Loucy (cell line): ENCODE measurements at regions not wholly inside any gene's neighbourhood (a gene's known extent, or its start where the extent isn't known, plus 50 kb on each side); places are given as distances from the start of the nearest gene placed in this dataset.

ENCODE experiments used
- H2AFZ ChIP-seq: fragments of 200-600 bp; sonication (generic); 2 replicates; pipeline ENCODE4 v1.6.0; 2016; ENCODE audit warnings: antibody characterized with exemption, mild to moderate bottlenecking, low read length, moderate library complexity
- H3F3A ChIP-seq: fragments of 200-600 bp; 2 replicates; pipeline ENCODE4 v1.6.0; 2016; ENCODE audit warnings: antibody characterized with exemption, low read depth, mild to moderate bottlenecking
- H3K27me3 ChIP-seq: fragments of 200-600 bp; sonication (generic); 2 replicates; pipeline ENCODE4 v1.6.1; 2014; ENCODE audit warnings: low read length, mild to moderate bottlenecking; ENCODE audit not compliant: insufficient read depth, poor library complexity, severe bottlenecking
- H3K36me3 ChIP-seq: fragments of 200-600 bp; sonication (generic); 2 replicates; pipeline ENCODE4 v1.6.1; 2016; ENCODE audit warnings: low read length; ENCODE audit not compliant: insufficient read depth
- H3K4me1 ChIP-seq: fragments of 200-600 bp; sonication (generic); 2 replicates; pipeline ENCODE4 v1.5.1; 2014; ENCODE audit warnings: low read length, mild to moderate bottlenecking; ENCODE audit not compliant: insufficient read depth, poor library complexity, severe bottlenecking
- H3K4me2 ChIP-seq: fragments of 200-600 bp; sonication (generic); 2 replicates; pipeline ENCODE4 v1.6.0; 2014; ENCODE audit warnings: antibody characterized with exemption, low read length, low read depth, mild to moderate bottlenecking; ENCODE audit not compliant: poor library complexity, severe bottlenecking
- H3K4me3 ChIP-seq: fragments of 200-600 bp; sonication (generic); 2 replicates; pipeline ENCODE4 v1.5.1; 2014; ENCODE audit warnings: low read length, mild to moderate bottlenecking, mixed read lengths; ENCODE audit not compliant: poor library complexity, severe bottlenecking
- H3K79me2 ChIP-seq: fragments of 200-600 bp; sonication (generic); 2 replicates; pipeline ENCODE4 v1.6.1; 2014; ENCODE audit warnings: low read length; ENCODE audit not compliant: insufficient read depth
- H3K9ac ChIP-seq: fragments of 200-600 bp; sonication (generic); 2 replicates; pipeline ENCODE4 v1.6.0; 2014; ENCODE audit warnings: mild to moderate bottlenecking, low read depth, low read length, moderate library complexity; ENCODE audit not compliant: poor library complexity, severe bottlenecking
- H3K9me2 ChIP-seq: fragments of 200-600 bp; sonication (generic); replicated peaks from 2 replicates; pipeline ENCODE4 v1.6.1; 2016; ENCODE audit warnings: low read depth, low read length, mixed read lengths
- H3K9me3 ChIP-seq: fragments of 200-600 bp; sonication (generic); 2 replicates; pipeline ENCODE4 v1.6.1; 2014; ENCODE audit warnings: mild to moderate bottlenecking, antibody characterized with exemption, low read length, low read depth; ENCODE audit not compliant: insufficient read depth
- H4K20me1 ChIP-seq: fragments of 200-600 bp; sonication (generic); 2 replicates; pipeline ENCODE4 v1.6.0; 2014; ENCODE audit warnings: antibody characterized with exemption, low read length, mild to moderate bottlenecking; ENCODE audit not compliant: insufficient read depth, poor library complexity, severe bottlenecking
- EZH2phosphoT487 ChIP-seq: fragments of 200-600 bp; IDR thresholded peaks from 2 replicates; pipeline ENCODE4 v1.6.1; 2018; ENCODE audit warnings: antibody characterized with exemption, mild to moderate bottlenecking, moderate library complexity, borderline replicate concordance
- TF ChIP-seq, protein P1 (sequence below): fragments of 200-600 bp; sonication (generic); conservative IDR thresholded peaks from 2 replicates; pipeline ENCODE4 v1.5.1; 2014; ENCODE audit warnings: mild to moderate bottlenecking, antibody characterized with exemption, low read length

DNA sequence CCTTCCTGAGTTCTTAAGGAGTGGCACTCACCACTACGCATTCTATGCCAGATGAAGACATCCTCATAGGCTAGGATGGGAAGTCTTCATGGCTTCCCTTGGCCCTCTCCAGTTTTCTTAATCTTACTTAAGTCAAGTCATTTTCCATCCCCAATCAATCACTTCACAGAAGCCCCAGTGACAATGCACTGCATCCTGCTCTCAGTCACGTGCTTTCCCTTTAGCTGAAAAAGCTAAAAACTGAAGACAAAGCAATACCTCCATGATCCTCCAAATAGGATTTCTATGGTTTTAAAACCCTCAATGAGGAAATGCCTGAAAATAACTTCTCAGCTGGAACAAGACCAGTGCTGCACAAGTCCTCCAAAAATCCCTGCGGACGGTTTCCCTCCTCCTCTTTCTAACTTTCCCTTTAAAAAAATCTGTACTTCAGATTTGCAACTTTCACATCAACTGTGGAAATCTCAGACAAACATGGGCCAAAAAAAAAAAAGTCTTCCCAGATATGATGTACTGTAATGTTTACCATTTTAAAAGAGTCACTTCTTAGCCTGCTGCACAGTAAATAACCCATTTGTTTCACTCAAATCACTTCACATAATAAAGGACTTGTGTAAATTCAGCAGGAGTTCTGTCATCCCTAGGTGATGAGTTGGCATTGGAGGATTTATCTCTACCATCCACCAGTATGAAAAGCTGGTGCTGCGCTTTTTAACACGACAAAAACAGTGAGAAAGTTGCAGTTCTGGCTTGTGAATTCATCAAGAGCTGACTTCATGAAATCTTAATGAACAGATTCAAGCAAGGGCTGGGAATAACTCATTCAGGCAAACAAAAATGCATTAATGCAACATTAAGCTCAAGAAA lies 590.0 kb upstream of the NOX3 start:
- no peaks in the 10 kb centered on the region for H3K4me1 ChIP-seq
- no peak for TF ChIP-seq EZH2phosphoT487
- TF ChIP-seq, protein P1, sequence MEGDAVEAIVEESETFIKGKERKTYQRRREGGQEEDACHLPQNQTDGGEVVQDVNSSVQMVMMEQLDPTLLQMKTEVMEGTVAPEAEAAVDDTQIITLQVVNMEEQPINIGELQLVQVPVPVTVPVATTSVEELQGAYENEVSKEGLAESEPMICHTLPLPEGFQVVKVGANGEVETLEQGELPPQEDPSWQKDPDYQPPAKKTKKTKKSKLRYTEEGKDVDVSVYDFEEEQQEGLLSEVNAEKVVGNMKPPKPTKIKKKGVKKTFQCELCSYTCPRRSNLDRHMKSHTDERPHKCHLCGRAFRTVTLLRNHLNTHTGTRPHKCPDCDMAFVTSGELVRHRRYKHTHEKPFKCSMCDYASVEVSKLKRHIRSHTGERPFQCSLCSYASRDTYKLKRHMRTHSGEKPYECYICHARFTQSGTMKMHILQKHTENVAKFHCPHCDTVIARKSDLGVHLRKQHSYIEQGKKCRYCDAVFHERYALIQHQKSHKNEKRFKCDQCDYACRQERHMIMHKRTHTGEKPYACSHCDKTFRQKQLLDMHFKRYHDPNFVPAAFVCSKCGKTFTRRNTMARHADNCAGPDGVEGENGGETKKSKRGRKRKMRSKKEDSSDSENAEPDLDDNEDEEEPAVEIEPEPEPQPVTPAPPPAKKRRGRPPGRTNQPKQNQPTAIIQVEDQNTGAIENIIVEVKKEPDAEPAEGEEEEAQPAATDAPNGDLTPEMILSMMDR: no peak
- no peaks in the 10 kb centered on the region for H3K9me3 ChIP-seq
- H3K27me3 ChIP-seq: no peaks in the 10 kb centered on the region
- H3F3A ChIP-seq: no peaks in the 10 kb centered on the region
- H3K9ac ChIP-seq: no peak overlapping the region
- no peaks in the 10 kb centered on the region for H4K20me1 ChIP-seq
- H2AFZ ChIP-seq: no peak overlapping the region
- no peak overlapping the region for H3K4me3 ChIP-seq
- H3K9me2 ChIP-seq: no peaks in the 10 kb centered on the region
- no peaks in the 10 kb centered on the region for H3K36me3 ChIP-seq
- H3K4me2 ChIP-seq: no peak overlapping the region
- H3K79me2 ChIP-seq: no peaks in the 10 kb centered on the region

DNA sequence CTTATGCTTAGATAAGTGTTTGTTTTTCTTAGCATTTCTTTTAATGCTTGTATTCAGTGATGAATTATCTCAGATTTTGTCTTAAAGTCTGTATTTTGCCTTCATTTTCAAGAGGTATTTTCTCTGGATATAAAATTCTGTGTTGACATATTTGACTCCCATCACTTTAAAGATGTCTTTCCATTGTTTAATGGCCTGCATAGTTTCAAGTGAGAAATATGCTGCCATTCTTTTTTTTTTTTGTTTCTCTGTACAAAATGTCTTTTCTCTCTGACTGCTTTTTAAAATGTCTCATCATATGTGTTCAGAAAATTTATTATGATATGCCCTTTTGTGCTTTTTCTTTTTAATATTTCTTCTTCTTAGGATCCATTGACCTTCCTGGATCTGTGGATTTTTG lies 578.0 kb upstream of the NOX3 start:
- Histone ChIP-seq H4K20me1 (no peaks in the 10 kb centered on the region), H3K9ac (no peak overlapping the region), H3K4me2 (no peak overlapping the region), H3K27me3 (no peaks in the 10 kb centered on the region), H3K9me3 (0 out of 2 replicates have a peak, but pooled peaks cover 7% of the 10 kb centered on the region), H3K4me3 (no peak overlapping the region), H3K9me2 (no peaks in the 10 kb centered on the region), H3F3A (no peaks in the 10 kb centered on the region), H3K79me2 (no peaks in the 10 kb centered on the region), H2AFZ (no peak overlapping the region), H3K36me3 (no peaks in the 10 kb centered on the region), H3K4me1 (peaks cover 11% of the 10 kb centered on the region)
- TF ChIP-seq, protein P1: no peak

DNA sequence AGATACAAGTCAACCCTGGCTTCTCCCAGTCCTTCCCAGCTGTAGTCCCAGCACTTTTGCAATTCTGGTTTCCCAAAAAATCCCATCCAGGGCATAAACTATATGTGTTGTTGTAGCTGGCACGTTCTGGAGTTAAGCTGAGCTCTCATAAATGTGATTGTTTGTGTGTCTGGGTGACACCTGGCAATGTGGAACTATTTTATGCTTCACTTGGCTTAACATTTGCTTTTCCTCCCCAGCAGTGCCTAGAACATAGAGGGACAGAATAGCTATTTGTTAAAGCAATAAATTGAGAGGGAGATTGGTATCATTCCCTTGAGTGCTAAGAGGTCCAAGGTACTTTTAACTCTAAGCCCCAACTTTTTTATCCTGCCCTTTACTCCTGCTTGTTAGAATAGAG lies 575.9 kb upstream of the NOX3 start:
- H3K4me3 ChIP-seq: no peak overlapping the region
- no peak overlapping the region for H3K9ac ChIP-seq
- no peak overlapping the region for H3K4me2 ChIP-seq
- peaks cover 18% of the 10 kb centered on the region for H3K4me1 ChIP-seq
- H3K36me3 ChIP-seq: no peaks in the 10 kb centered on the region
- no peaks in the 10 kb centered on the region for H3K9me2 ChIP-seq
- H3K27me3 ChIP-seq: no peaks in the 10 kb centered on the region
- TF ChIP-seq, protein P1: no peak
- no peak overlapping the region for H2AFZ ChIP-seq
- no peaks in the 10 kb centered on the region for H3K79me2 ChIP-seq
- H3K9me3 ChIP-seq: 0 out of 2 replicates have a peak, but pooled peaks cover 7% of the 10 kb centered on the region
- no peaks in the 10 kb centered on the region for H3F3A ChIP-seq
- H4K20me1 ChIP-seq: no peaks in the 10 kb centered on the region
